ENCODE measurements at regions not wholly inside any gene's neighbourhood (a gene's known extent, or its start where the extent isn't known, plus 50 kb on each side); places are given as distances from the start of the nearest gene placed in this dataset.

- Histone ChIP-seq H3K9me2 (ENCODE audit: insufficient read depth, low read length) (no peaks in the 10 kb centered on the region), H3K4me3 (ENCODE audit: low read length) (no peak overlapping the region), H3K4me2 (ENCODE audit: low read length) (no peak overlapping the region), H3K9me3 (ENCODE audit: low read length) (no peaks in the 10 kb centered on the region), H2AFZ (ENCODE audit: low read depth, low read length) (no peak overlapping the region), H3F3A (ENCODE audit: insufficient read depth, low read length, poor library complexity, severe bottlenecking) (no peaks in the 10 kb centered on the region), H3K27ac (ENCODE audit: low read length) (no peak overlapping the region), H3K36me3 (ENCODE audit: insufficient read depth, low read length) (no peaks in the 10 kb centered on the region), H3K9ac (ENCODE audit: low read length) (no peak overlapping the region), H3K79me2 (replicated peaks; ENCODE audit: insufficient read depth, low read length) (no peaks in the 10 kb centered on the region), H4K20me1 (ENCODE audit: insufficient read depth) (no peaks in the 10 kb centered on the region), H3K27me3 (ENCODE audit: insufficient read depth, low read depth, low read length) (no peaks in the 10 kb centered on the region)
- no peak for TF ChIP-seq SMC3 (conservative IDR thresholded peaks at IDR 0.05; ENCODE audit: poor library complexity)
- no peak for TF ChIP-seq EP300 (conservative IDR thresholded peaks at IDR 0.05; ENCODE audit: poor library complexity, severe bottlenecking)
- no peak for TF ChIP-seq TAF1 (IDR thresholded peaks at IDR 0.05; ENCODE audit: low read depth)
- no peak for TF ChIP-seq EZH2 (IDR thresholded peaks at IDR 0.05; ENCODE audit: borderline replicate concordance, insufficient read depth, low read length, poor library complexity, severe bottlenecking)
- no peak for TF ChIP-seq MXI1 (conservative IDR thresholded peaks at IDR 0.05; ENCODE audit: poor library complexity, severe bottlenecking)
- TF ChIP-seq, protein P1, sequence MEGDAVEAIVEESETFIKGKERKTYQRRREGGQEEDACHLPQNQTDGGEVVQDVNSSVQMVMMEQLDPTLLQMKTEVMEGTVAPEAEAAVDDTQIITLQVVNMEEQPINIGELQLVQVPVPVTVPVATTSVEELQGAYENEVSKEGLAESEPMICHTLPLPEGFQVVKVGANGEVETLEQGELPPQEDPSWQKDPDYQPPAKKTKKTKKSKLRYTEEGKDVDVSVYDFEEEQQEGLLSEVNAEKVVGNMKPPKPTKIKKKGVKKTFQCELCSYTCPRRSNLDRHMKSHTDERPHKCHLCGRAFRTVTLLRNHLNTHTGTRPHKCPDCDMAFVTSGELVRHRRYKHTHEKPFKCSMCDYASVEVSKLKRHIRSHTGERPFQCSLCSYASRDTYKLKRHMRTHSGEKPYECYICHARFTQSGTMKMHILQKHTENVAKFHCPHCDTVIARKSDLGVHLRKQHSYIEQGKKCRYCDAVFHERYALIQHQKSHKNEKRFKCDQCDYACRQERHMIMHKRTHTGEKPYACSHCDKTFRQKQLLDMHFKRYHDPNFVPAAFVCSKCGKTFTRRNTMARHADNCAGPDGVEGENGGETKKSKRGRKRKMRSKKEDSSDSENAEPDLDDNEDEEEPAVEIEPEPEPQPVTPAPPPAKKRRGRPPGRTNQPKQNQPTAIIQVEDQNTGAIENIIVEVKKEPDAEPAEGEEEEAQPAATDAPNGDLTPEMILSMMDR (IDR thresholded peaks at IDR 0.05; ENCODE audit: poor library complexity, severe bottlenecking), result no peak
- no peak for TF ChIP-seq RAD21 (conservative IDR thresholded peaks at IDR 0.05)
- no peak for TF ChIP-seq REST (IDR thresholded peaks at IDR 0.05; ENCODE audit: borderline replicate concordance)
Observed at GRCh38 chr5:154541553-154541952, 63.5 kb upstream of the HAND1 start.

- Histone ChIP-seq H3K79me2 (replicated peaks; ENCODE audit: insufficient read depth, low read length) (no peaks in the 10 kb centered on the region), H3K27me3 (ENCODE audit: insufficient read depth, low read depth, low read length) (no peaks in the 10 kb centered on the region), H4K20me1 (ENCODE audit: insufficient read depth) (no peaks in the 10 kb centered on the region), H2AFZ (ENCODE audit: low read depth, low read length) (no peak overlapping the region), H3K4me2 (ENCODE audit: low read length) (no peak overlapping the region), H3K9ac (ENCODE audit: low read length) (no peak overlapping the region), H3K9me3 (ENCODE audit: low read length) (no peaks in the 10 kb centered on the region), H3K4me3 (ENCODE audit: low read length) (no peak overlapping the region), H3K9me2 (ENCODE audit: insufficient read depth, low read length) (no peaks in the 10 kb centered on the region), H3K27ac (ENCODE audit: low read length) (no peak overlapping the region), H3F3A (ENCODE audit: insufficient read depth, low read length, poor library complexity, severe bottlenecking) (no peaks in the 10 kb centered on the region), H3K36me3 (ENCODE audit: insufficient read depth, low read length) (no peaks in the 10 kb centered on the region)
- no peak for TF ChIP-seq TAF1 (IDR thresholded peaks at IDR 0.05; ENCODE audit: low read depth)
- TF ChIP-seq EP300 (conservative IDR thresholded peaks at IDR 0.05; ENCODE audit: poor library complexity, severe bottlenecking), result no peak
- TF ChIP-seq EZH2 (IDR thresholded peaks at IDR 0.05; ENCODE audit: borderline replicate concordance, insufficient read depth, low read length, poor library complexity, severe bottlenecking), result no peak
- TF ChIP-seq, protein P1 (IDR thresholded peaks at IDR 0.05; ENCODE audit: poor library complexity, severe bottlenecking), result no peak
- no peak for TF ChIP-seq RAD21 (conservative IDR thresholded peaks at IDR 0.05)
- TF ChIP-seq REST (IDR thresholded peaks at IDR 0.05; ENCODE audit: borderline replicate concordance), result no peak
- TF ChIP-seq POLR2AphosphoS5 (IDR thresholded peaks at IDR 0.05), result no peak
- TF ChIP-seq SMC3 (conservative IDR thresholded peaks at IDR 0.05; ENCODE audit: poor library complexity), result no peak
- no peak for TF ChIP-seq MXI1 (conservative IDR thresholded peaks at IDR 0.05; ENCODE audit: poor library complexity, severe bottlenecking)
Observed at GRCh38 chr5:154540600-154540999, 62.6 kb upstream of the HAND1 start.
